ENCODE measurements at regions not wholly inside any gene's neighbourhood (a gene's known extent, or its start where the extent isn't known, plus 50 kb on each side); places are given as distances from the start of the nearest gene placed in this dataset.

DNA sequence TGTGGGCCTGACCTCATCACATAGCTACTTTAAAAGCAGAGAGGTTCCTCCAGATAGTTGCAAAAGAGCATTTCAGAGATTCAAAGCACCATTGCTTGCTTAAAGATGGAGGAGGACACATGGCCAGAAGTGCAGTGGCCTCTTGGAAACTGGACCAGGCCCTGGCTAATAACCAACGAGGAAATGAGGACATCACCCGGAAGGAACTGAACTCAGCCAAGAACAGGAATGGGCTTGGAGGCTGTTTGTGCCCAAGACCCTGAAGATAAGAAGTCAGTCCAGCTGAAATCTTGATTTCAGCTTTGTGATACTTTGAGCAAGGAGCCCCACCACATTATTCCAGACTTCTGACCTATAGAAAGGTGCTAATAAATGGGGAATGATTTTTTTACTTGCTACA, 437.0 kb downstream of the PTPRC start:
- CTCF ChIA-PET: no interaction called here
- TF ChIP-seq ZNF677 (tag by site-specific recombination; IDR thresholded peaks at IDR 0.05) (no peak), ZNF76 (tag by site-specific recombination; IDR thresholded peaks at IDR 0.05; ENCODE audit: borderline replicate concordance, low read depth) (no peak), ZNF350 (tag by site-specific recombination; IDR thresholded peaks at IDR 0.05) (no peak), ZNF211 (tag by site-specific recombination; IDR thresholded peaks at IDR 0.05; ENCODE audit: low read depth) (no peak), ZNF791 (tag by site-specific recombination; IDR thresholded peaks at IDR 0.05) (no peak), ZNF324 (tag by site-specific recombination; IDR thresholded peaks at IDR 0.05) (no peak), ZNF335 (tag by site-specific recombination; conservative IDR thresholded peaks at IDR 0.05) (no peak), ZNF248 (tag by site-specific recombination; IDR thresholded peaks at IDR 0.05) (no peak), ZNF561 (tag by site-specific recombination; IDR thresholded peaks at IDR 0.05; ENCODE audit: borderline replicate concordance) (no peak), ZNF202 (tag by site-specific recombination; IDR thresholded peaks at IDR 0.05; ENCODE audit: borderline replicate concordance) (no peak), ZNF701 (tag by site-specific recombination; IDR thresholded peaks at IDR 0.05) (no peak), ZFP37 (tag by site-specific recombination; IDR thresholded peaks at IDR 0.05) (no peak)
- TF ChIP-seq, protein P1, sequence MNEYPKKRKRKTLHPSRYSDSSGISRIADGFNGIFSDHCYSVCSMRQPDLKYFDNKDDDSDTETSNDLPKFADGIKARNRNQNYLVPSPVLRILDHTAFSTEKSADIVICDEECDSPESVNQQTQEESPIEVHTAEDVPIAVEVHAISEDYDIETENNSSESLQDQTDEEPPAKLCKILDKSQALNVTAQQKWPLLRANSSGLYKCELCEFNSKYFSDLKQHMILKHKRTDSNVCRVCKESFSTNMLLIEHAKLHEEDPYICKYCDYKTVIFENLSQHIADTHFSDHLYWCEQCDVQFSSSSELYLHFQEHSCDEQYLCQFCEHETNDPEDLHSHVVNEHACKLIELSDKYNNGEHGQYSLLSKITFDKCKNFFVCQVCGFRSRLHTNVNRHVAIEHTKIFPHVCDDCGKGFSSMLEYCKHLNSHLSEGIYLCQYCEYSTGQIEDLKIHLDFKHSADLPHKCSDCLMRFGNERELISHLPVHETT (tag by site-specific recombination; IDR thresholded peaks at IDR 0.05): no peak
- TF ChIP-seq, protein P2, sequence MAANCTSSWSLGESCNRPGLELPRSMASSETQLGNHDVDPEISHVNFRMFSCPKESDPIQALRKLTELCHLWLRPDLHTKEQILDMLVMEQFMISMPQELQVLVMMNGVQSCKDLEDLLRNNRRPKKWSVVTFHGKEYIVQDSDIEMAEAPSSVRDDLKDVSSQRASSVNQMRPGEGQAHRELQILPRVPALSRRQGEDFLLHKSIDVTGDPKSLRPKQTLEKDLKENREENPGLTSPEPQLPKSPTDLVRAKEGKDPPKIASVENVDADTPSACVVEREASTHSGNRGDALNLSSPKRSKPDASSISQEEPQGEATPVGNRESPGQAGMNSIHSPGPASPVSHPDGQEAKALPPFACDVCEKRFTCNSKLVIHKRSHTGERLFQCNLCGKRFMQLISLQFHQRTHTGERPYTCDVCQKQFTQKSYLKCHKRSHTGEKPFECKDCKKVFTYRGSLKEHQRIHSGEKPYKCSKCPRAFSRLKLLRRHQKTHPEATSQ (tag by site-specific recombination; IDR thresholded peaks at IDR 0.05): no peak

DNA sequence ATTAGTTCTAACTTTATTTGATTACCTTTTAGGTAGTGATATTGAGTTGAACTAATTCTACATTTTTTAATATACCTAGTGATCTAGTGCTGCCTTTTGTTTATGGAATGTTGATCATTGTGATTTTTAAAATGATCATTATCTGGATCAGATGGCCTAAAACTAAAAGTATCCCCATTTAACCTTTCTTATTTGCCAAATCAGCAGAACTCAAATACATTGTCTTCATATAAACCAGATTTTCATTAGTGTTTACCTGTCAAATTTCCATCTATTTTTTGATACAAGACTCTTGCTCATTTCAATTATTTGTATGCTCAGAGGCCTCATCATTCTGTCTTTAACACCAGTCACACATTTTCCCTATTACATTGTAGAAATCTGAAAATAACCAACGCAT, 441.2 kb downstream of the PTPRC start:
- CTCF ChIA-PET: no interaction called here
- Histone ChIP-seq H3K27ac (ENCODE audit: extremely low read depth, low read depth, low read length) (no peak overlapping the region), H3K36me3 (ENCODE audit: control insufficient read depth in 2 of 2, insufficient read depth in 1 of 2, low read length in 2 of 2) (no peaks in the 10 kb centered on the region), H3K4me1 (ENCODE audit: control insufficient read depth, insufficient read depth, low read length) (no peaks in the 10 kb centered on the region), H3K9me3 (ENCODE audit: control insufficient read depth, insufficient read depth, low read depth, low read length) (no peaks in the 10 kb centered on the region), H3K4me3 (ENCODE audit: low read depth, low read length) (no peak overlapping the region)
- POLR2A ChIA-PET: no interaction called here
- TF ChIP-seq ZNF664 (tag by site-specific recombination; IDR thresholded peaks at IDR 0.05): no peak
- no peak for TF ChIP-seq ZIC2 (tag by site-specific recombination; IDR thresholded peaks at IDR 0.05)
- no peak for TF ChIP-seq ZNF654 (tag by site-specific recombination; IDR thresholded peaks at IDR 0.05; ENCODE audit: low read depth)
- TF ChIP-seq ZNF2 (tag by site-specific recombination; IDR thresholded peaks at IDR 0.05): no peak
- TF ChIP-seq ZFP41 (tag by site-specific recombination; IDR thresholded peaks at IDR 0.05; ENCODE audit: borderline replicate concordance): no peak
- no peak for TF ChIP-seq ZNF354C (tag by site-specific recombination; IDR thresholded peaks at IDR 0.05; ENCODE audit: borderline replicate concordance, low read depth)
- TF ChIP-seq, protein P3, sequence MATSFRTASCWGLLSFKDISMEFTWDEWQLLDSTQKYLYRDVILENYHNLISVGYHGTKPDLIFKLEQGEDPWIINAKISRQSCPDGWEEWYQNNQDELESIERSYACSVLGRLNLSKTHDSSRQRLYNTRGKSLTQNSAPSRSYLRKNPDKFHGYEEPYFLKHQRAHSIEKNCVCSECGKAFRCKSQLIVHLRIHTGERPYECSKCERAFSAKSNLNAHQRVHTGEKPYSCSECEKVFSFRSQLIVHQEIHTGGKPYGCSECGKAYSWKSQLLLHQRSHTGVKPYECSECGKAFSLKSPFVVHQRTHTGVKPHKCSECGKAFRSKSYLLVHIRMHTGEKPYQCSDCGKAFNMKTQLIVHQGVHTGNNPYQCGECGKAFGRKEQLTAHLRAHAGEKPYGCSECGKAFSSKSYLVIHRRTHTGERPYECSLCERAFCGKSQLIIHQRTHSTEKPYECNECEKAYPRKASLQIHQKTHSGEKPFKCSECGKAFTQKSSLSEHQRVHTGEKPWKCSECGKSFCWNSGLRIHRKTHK (tag by site-specific recombination; IDR thresholded peaks at IDR 0.05): no peak

More for the DNA sequence above, 437.0 kb downstream of the PTPRC start:
- H3K4me1 ChIP-seq (ENCODE audit: control insufficient read depth, insufficient read depth, low read length): no peaks in the 10 kb centered on the region; the same call in none of the 2 replicates
- no peaks in the 10 kb centered on the region for H3K9me3 ChIP-seq (ENCODE audit: control insufficient read depth, insufficient read depth, low read depth, low read length)
- POLR2A ChIA-PET: no interaction called here
- no peak overlapping the region for H3K4me3 ChIP-seq (ENCODE audit: low read depth, low read length)
- H3K27ac ChIP-seq (ENCODE audit: extremely low read depth, low read depth, low read length): no peak overlapping the region
- H3K36me3 ChIP-seq (ENCODE audit: control insufficient read depth in 2 of 2, insufficient read depth in 1 of 2, low read length in 2 of 2): no peaks in the 10 kb centered on the region

Data from HEK293 (cell line).